GM12875 (cell line): ENCODE measurements at regions not wholly inside any gene's neighbourhood (a gene's known extent, or its start where the extent isn't known, plus 50 kb on each side); places are given as distances from the start of the nearest gene placed in this dataset.

Experiments
- H3K4me3 ChIP-seq: one replicate; pipeline ENCODE4 v1.5.1; 2011; ENCODE audit warnings: low read depth, low read length, control low read depth
- CTCF ChIP-seq: IDR thresholded peaks from 2 replicates; pipeline ENCODE4 v1.5.1; 2011; ENCODE audit warnings: low read depth, mild to moderate bottlenecking, control low read depth, inconsistent platforms, low read length, moderate library complexity, borderline replicate concordance; ENCODE audit not compliant: insufficient read depth

- no peak for TF ChIP-seq CTCF
- no peak overlapping the region for H3K4me3 ChIP-seq
Observed at GRCh38 chrX:122771933-122772332, 412.1 kb upstream of the GRIA3 start.

GRCh38 chrX:122777766-122778165 lies 406.3 kb upstream of the GRIA3 start:
- no peak for TF ChIP-seq CTCF
- no peak overlapping the region for H3K4me3 ChIP-seq

- no peak for TF ChIP-seq CTCF
- no peak overlapping the region for H3K4me3 ChIP-seq
Observed at GRCh38 chrX:122783918-122784317, 400.2 kb upstream of the GRIA3 start.

- no peak overlapping the region for H3K4me3 ChIP-seq
- no peak for TF ChIP-seq CTCF
Observed at GRCh38 chrX:122787231-122787630, 396.8 kb upstream of the GRIA3 start.

GRCh38 chrX:122788216-122788615 lies 395.9 kb upstream of the GRIA3 start:
- H3K4me3 ChIP-seq, result no peak overlapping the region
- TF ChIP-seq CTCF, result no peak

- H3K4me3 ChIP-seq, result no peak overlapping the region
- no peak for TF ChIP-seq CTCF
Observed at GRCh38 chrX:122790376-122791095, 393.5 kb upstream of the GRIA3 start.

GRCh38 chrX:122813876-122814275 lies 370.2 kb upstream of the GRIA3 start:
- TF ChIP-seq CTCF, result no peak

More at GRCh38 chrX:122813876-122814275, 370.2 kb upstream of the GRIA3 start:
- H3K4me3 ChIP-seq, result no peak overlapping the region
